ENCODE measurements at regions not wholly inside any gene's neighbourhood (a gene's known extent, or its start where the extent isn't known, plus 50 kb on each side); places are given as distances from the start of the nearest gene placed in this dataset.
"Not testable (repeated sequence)": the region's sequence is repeated elsewhere in the genome, so short reads cannot be mapped to it uniquely, and the experiment has no call there.

- DNase-seq (ENCODE audit: low read depth): no peak
Observed at GRCh38 chr6:4350567-4351519, 215.5 kb upstream of the ECI2 start.

- DNase-seq (ENCODE audit: low read depth): no peak
Observed at GRCh38 chr6:4349931-4350330, 214.6 kb upstream of the ECI2 start.

GRCh38 chr6:4349323-4349722 lies 213.9 kb upstream of the ECI2 start:
- no peak for DNase-seq (ENCODE audit: low read depth)

- no peak for DNase-seq (ENCODE audit: low read depth)
Observed at GRCh38 chr6:4348462-4349112, 213.2 kb upstream of the ECI2 start.

- DNase-seq (ENCODE audit: low read depth): no peak
Observed at GRCh38 chr6:4347877-4348276, 212.5 kb upstream of the ECI2 start.

- DNase-seq (ENCODE audit: low read depth): no peak
Observed at GRCh38 chr6:4346659-4347333, 211.4 kb upstream of the ECI2 start.

GRCh38 chr6:4345543-4345942 lies 210.2 kb upstream of the ECI2 start:
- no peak for DNase-seq (ENCODE audit: low read depth)

- DNase-seq (ENCODE audit: low read depth): no peak
Observed at GRCh38 chr6:4344317-4344899, 209.0 kb upstream of the ECI2 start.

- no peak for DNase-seq (ENCODE audit: low read depth)
Observed at GRCh38 chr6:4342407-4343137, 207.2 kb upstream of the ECI2 start.

GRCh38 chr6:4341078-4341797 lies 205.9 kb upstream of the ECI2 start:
- DNase-seq (ENCODE audit: low read depth): no peak

GRCh38 chr6:4340544-4340943 lies 205.2 kb upstream of the ECI2 start:
- DNase-seq (ENCODE audit: low read depth): no peak

- no peak for DNase-seq (ENCODE audit: low read depth)
Observed at GRCh38 chr6:4338884-4339283, 203.5 kb upstream of the ECI2 start.

- DNase-seq (ENCODE audit: low read depth): no peak
Observed at GRCh38 chr6:4336778-4337442, 201.5 kb upstream of the ECI2 start.

GRCh38 chr6:4336084-4336483 lies 200.7 kb upstream of the ECI2 start:
- no peak for DNase-seq (ENCODE audit: low read depth)

GRCh38 chr6:4334158-4334740 lies 198.9 kb upstream of the ECI2 start:
- DNase-seq (ENCODE audit: low read depth): not testable (repeated sequence)

- no peak for DNase-seq (ENCODE audit: low read depth)
Observed at GRCh38 chr6:4327841-4328240, 192.5 kb upstream of the ECI2 start.

- DNase-seq (ENCODE audit: low read depth): no peak
Observed at GRCh38 chr6:4324746-4325145, 189.4 kb upstream of the ECI2 start.

- no peak for DNase-seq (ENCODE audit: low read depth)
Observed at GRCh38 chr6:4323322-4323721, 187.9 kb upstream of the ECI2 start.

GRCh38 chr6:4322846-4323309 lies 187.5 kb upstream of the ECI2 start:
- DNase-seq (ENCODE audit: low read depth): no peak
